HEK293 (cell line): ENCODE measurements at regions not wholly inside any gene's neighbourhood (a gene's known extent, or its start where the extent isn't known, plus 50 kb on each side); places are given as distances from the start of the nearest gene placed in this dataset.

Source experiments
- CTCF ChIA-PET: fragments of 350-600 bp; formaldehyde crosslinking; extraction: SDS; loops from one replicate; lab custom pipeline; 2021; ENCODE audit warnings: antibody characterized with exemption; lab: Yijun Ruan, JAX
- POLR2A ChIA-PET: fragments of 300-600 bp; formaldehyde crosslinking; extraction: SDS; loops from one replicate; lab custom pipeline; 2020; ENCODE audit warnings: antibody characterized with exemption, inconsistent platforms; lab: Yijun Ruan, JAX
- H3K27ac ChIP-seq: fragments of 200-500 bp; sonication (Bioruptor generic); 2 replicates; pipeline ENCODE4 v1.5.1; 2014; ENCODE audit warnings: low read depth, low read length, control low read depth, inconsistent platforms; ENCODE audit errors: extremely low read depth
- H3K36me3 ChIP-seq, 2 experiments: fragments of 200-500 bp in 1 of 2; sonication (Bioruptor generic) in 1 of 2; 1 replicate in 1 of 2; 2 replicates in 1 of 2; pipeline ENCODE4 v1.5.1; 2014 to 2017; ENCODE audit warnings: inconsistent platforms in 2 of 2, low read length in 2 of 2; ENCODE audit not compliant: control insufficient read depth in 2 of 2, insufficient read depth in 1 of 2
- H3K4me1 ChIP-seq: fragments of 200-500 bp; sonication (Bioruptor generic); 2 replicates; pipeline ENCODE4 v1.5.1; 2014; ENCODE audit warnings: mild to moderate bottlenecking, low read length, inconsistent platforms; ENCODE audit not compliant: control insufficient read depth, insufficient read depth
- H3K4me3 ChIP-seq: 2 replicates; pipeline ENCODE4 v1.5.1; 2011; ENCODE audit warnings: low read depth, mild to moderate bottlenecking, control low read depth, low read length, moderate library complexity
- H3K9me3 ChIP-seq: fragments of 200-500 bp; sonication (Bioruptor generic); 2 replicates; pipeline ENCODE4 v1.5.1; 2014; ENCODE audit warnings: low read depth, low read length, inconsistent platforms; ENCODE audit not compliant: control insufficient read depth, insufficient read depth
- GLIS1 ChIP-seq: fragments of 450-650 bp; formaldehyde crosslinking; IDR thresholded peaks from 2 replicates; pipeline ENCODE4 v1.5.1; 2016; ENCODE audit warnings: missing biosample characterization, missing genetic modification characterization
- PRDM4 ChIP-seq: fragments of 450-650 bp; formaldehyde crosslinking; IDR thresholded peaks from 2 replicates; pipeline ENCODE4 v1.5.1; 2017; ENCODE audit warnings: missing biosample characterization, missing genetic modification characterization
- ZNF146 ChIP-seq: fragments of 450-650 bp; formaldehyde crosslinking; IDR thresholded peaks from 2 replicates; pipeline ENCODE4 v1.5.1; 2016; ENCODE audit warnings: missing biosample characterization, missing genetic modification characterization
- ZNF157 ChIP-seq: fragments of 450-650 bp; formaldehyde crosslinking; IDR thresholded peaks from 2 replicates; pipeline ENCODE4 v1.5.1; 2016; ENCODE audit warnings: missing biosample characterization, missing genetic modification characterization
- ZNF23 ChIP-seq: fragments of 450-650 bp; formaldehyde crosslinking; IDR thresholded peaks from 2 replicates; pipeline ENCODE4 v1.5.1; 2016; ENCODE audit warnings: missing biosample characterization, missing genetic modification characterization, borderline replicate concordance
- ZNF488 ChIP-seq: fragments of 450-650 bp; formaldehyde crosslinking; IDR thresholded peaks from 2 replicates; pipeline ENCODE4 v1.5.1; 2016; ENCODE audit warnings: missing biosample characterization, missing genetic modification characterization
- ZNF501 ChIP-seq: fragments of 450-650 bp; formaldehyde crosslinking; IDR thresholded peaks from 2 replicates; pipeline ENCODE4 v1.5.1; 2016; ENCODE audit warnings: missing biosample characterization, missing genetic modification characterization
- ZNF530 ChIP-seq: fragments of 450-650 bp; formaldehyde crosslinking; IDR thresholded peaks from 2 replicates; pipeline ENCODE4 v1.5.1; 2016; ENCODE audit warnings: low read depth, missing biosample characterization, missing genetic modification characterization
- ZNF549 ChIP-seq: fragments of 450-650 bp; IDR thresholded peaks from 2 replicates; pipeline ENCODE4 v1.5.1; 2018; ENCODE audit warnings: missing biosample characterization, missing genetic modification characterization, mild to moderate bottlenecking, inconsistent platforms, moderate library complexity
- ZNF624 ChIP-seq: fragments of 450-650 bp; formaldehyde crosslinking; IDR thresholded peaks from 2 replicates; pipeline ENCODE4 v1.5.1; 2017; ENCODE audit warnings: missing biosample characterization, missing genetic modification characterization
- TF ChIP-seq, protein P1 (sequence below): fragments of 450-650 bp; formaldehyde crosslinking; IDR thresholded peaks from 2 replicates; pipeline ENCODE4 v1.5.1; 2016; ENCODE audit warnings: missing biosample characterization, missing genetic modification characterization
- TF ChIP-seq, protein P2 (sequence below): fragments of 450-650 bp; formaldehyde crosslinking; IDR thresholded peaks from 2 replicates; pipeline ENCODE4 v1.5.1; 2016; ENCODE audit warnings: missing biosample characterization, missing genetic modification characterization
- TF ChIP-seq, protein P3 (sequence below): fragments of 450-650 bp; formaldehyde crosslinking; IDR thresholded peaks from 2 replicates; pipeline ENCODE4 v1.5.1; 2017; ENCODE audit warnings: missing biosample characterization, missing genetic modification characterization
- TF ChIP-seq, protein P4 (sequence below): fragments of 450-650 bp; formaldehyde crosslinking; IDR thresholded peaks from 2 replicates; pipeline ENCODE4 v1.5.1; 2016; ENCODE audit warnings: missing biosample characterization, missing genetic modification characterization

DNA sequence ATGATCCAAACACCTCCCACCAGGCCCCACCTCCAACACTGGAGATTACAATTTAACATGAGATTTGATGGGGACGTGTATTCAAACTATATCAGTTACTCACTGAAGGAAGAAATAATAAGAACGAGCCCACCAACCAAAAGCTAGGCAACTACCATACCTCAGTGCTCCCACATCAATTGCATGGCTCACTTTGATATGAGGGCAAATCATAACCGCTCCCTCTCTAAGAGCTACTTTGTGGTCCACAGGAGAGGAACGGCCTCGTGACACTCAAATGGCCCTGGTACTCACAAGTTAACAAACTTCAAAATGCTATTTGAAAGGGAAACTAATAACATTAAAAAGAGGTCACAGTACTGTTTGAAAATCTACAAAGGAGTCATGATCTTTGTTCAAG, 170.7 kb upstream of the SLC7A11 start (continued):
- TF ChIP-seq, protein P1, sequence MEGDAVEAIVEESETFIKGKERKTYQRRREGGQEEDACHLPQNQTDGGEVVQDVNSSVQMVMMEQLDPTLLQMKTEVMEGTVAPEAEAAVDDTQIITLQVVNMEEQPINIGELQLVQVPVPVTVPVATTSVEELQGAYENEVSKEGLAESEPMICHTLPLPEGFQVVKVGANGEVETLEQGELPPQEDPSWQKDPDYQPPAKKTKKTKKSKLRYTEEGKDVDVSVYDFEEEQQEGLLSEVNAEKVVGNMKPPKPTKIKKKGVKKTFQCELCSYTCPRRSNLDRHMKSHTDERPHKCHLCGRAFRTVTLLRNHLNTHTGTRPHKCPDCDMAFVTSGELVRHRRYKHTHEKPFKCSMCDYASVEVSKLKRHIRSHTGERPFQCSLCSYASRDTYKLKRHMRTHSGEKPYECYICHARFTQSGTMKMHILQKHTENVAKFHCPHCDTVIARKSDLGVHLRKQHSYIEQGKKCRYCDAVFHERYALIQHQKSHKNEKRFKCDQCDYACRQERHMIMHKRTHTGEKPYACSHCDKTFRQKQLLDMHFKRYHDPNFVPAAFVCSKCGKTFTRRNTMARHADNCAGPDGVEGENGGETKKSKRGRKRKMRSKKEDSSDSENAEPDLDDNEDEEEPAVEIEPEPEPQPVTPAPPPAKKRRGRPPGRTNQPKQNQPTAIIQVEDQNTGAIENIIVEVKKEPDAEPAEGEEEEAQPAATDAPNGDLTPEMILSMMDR (tag by site-specific recombination): no peak
- no peak for TF ChIP-seq ZNF624 (tag by site-specific recombination)
- no peak for TF ChIP-seq ZNF530
- no peak for TF ChIP-seq GLIS1 (tag by site-specific recombination)
- TF ChIP-seq, protein P2, sequence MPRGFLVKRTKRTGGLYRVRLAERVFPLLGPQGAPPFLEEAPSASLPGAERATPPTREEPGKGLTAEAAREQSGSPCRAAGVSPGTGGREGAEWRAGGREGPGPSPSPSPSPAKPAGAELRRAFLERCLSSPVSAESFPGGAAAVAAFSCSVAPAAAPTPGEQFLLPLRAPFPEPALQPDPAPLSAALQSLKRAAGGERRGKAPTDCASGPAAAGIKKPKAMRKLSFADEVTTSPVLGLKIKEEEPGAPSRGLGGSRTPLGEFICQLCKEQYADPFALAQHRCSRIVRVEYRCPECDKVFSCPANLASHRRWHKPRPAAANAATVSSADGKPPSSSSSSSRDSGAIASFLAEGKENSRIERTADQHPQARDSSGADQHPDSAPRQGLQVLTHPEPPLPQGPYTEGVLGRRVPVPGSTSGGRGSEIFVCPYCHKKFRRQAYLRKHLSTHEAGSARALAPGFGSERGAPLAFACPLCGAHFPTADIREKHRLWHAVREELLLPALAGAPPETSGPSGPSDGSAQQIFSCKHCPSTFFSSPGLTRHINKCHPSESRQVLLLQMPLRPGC (tag by site-specific recombination): no peak
- TF ChIP-seq ZNF488 (tag by site-specific recombination): no peak
- no peak for TF ChIP-seq ZNF501 (tag by site-specific recombination)
- no peak for TF ChIP-seq ZNF549 (tag by site-specific recombination)
- TF ChIP-seq, protein P3, sequence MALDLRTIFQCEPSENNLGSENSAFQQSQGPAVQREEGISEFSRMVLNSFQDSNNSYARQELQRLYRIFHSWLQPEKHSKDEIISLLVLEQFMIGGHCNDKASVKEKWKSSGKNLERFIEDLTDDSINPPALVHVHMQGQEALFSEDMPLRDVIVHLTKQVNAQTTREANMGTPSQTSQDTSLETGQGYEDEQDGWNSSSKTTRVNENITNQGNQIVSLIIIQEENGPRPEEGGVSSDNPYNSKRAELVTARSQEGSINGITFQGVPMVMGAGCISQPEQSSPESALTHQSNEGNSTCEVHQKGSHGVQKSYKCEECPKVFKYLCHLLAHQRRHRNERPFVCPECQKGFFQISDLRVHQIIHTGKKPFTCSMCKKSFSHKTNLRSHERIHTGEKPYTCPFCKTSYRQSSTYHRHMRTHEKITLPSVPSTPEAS (tag by site-specific recombination): no peak
- no peak for TF ChIP-seq ZNF157 (tag by site-specific recombination)

DNA sequence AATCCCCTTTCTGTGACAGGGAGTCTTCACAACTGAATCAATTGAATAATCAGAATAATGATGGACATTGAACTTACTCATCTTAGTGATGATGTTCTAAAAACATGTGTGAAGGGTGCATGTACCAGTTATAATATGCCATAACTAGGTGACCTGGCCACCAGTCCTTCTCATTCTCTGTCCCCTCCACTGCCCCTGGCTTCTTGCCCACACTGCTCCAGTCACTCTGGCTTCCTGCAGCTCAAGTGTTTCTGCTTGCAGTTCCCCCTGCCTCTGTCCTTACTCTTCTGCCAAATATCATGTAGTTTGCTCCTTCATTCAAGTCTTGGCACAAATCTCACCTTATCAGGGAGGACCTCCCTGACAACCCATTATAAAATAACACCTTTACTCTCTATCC, 168.1 kb upstream of the SLC7A11 start:
- TF ChIP-seq PRDM4: no peak
- TF ChIP-seq ZNF23: no peak
- TF ChIP-seq, protein P4, sequence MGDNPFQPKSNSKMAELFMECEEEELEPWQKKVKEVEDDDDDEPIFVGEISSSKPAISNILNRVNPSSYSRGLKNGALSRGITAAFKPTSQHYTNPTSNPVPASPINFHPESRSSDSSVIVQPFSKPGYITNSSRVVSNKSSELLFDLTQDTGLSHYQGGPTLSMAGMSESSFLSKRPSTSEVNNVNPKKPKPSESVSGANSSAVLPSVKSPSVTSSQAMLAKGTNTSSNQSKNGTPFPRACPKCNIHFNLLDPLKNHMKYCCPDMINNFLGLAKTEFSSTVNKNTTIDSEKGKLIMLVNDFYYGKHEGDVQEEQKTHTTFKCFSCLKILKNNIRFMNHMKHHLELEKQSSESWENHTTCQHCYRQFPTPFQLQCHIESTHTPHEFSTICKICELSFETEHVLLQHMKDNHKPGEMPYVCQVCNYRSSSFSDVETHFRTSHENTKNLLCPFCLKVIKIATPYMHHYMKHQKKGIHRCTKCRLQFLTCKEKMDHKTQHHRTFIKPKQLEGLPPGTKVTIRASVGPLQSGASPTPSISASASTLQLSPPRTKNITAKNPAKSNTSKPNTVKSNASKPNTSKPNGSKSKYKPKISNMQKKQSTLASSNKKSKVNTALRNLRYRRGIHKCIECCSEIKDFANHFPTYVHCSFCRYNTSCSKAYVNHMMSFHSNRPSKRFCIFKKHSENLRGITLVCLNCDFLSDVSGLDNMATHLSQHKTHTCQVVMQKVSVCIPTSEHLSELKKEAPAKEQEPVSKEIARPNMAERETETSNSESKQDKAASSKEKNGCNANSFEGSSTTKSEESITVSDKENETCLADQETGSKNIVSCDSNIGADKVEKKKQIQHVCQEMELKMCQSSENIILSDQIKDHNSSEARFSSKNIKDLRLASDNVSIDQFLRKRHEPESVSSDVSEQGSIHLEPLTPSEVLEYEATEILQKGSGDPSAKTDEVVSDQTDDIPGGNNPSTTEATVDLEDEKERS (tag by site-specific recombination): no peak
- no peak for TF ChIP-seq ZNF146
- Histone ChIP-seq H3K27ac (no peak overlapping the region), H3K9me3 (no peaks in the 10 kb centered on the region), H3K4me3 (no peak overlapping the region), H3K36me3 (no peaks in the 10 kb centered on the region), H3K4me1 (no peaks in the 10 kb centered on the region)
- ChIA-PET CTCF (no interaction called here), POLR2A (no interaction called here)
